PC-3 (cell line): ENCODE measurements at regions not wholly inside any gene's neighbourhood (a gene's known extent, or its start where the extent isn't known, plus 50 kb on each side); places are given as distances from the start of the nearest gene placed in this dataset.

ENCODE experiments used
- ATAC-seq: fragments of 200-7000 bp; cut with Tn5 transposase; 2 replicates; pipeline ENCODE4 v1.9.1; 2020; ENCODE audit warnings: mild to moderate bottlenecking, moderate library complexity
- BruUV-seq: library from RNA; stranded (reverse); fragments of 400-500 nt; replicated peaks from 2 replicates; lab custom pipeline; 2021; lab: Mats Ljungman, UMichigan
- CTCF ChIA-PET: fragments of 300-600 bp; sonication (Branson Sonifier 250); formaldehyde crosslinking; loops from one replicate; lab custom pipeline; 2022; ENCODE audit warnings: antibody characterized with exemption; lab: Charles Lee
- POLR2A ChIA-PET: fragments of 300-600 bp; sonication (Branson Sonifier 250); formaldehyde crosslinking; loops from one replicate; lab custom pipeline; 2022; ENCODE audit warnings: antibody characterized with exemption; ENCODE audit not compliant: unreplicated experiment; lab: Charles Lee
- DNase-seq: peaks from one replicate; pipeline ENCODE4 v3.0.0-alpha.2; 2015
- H2AFZ ChIP-seq: fragments of 300-600 bp; sonication (generic); 2 replicates; pipeline ENCODE4 v1.6.0; 2016; ENCODE audit warnings: antibody characterized with exemption, low read length
- H3F3A ChIP-seq: fragments of 300-600 bp; sonication (generic); one replicate; pipeline ENCODE4 v1.6.0; 2017; ENCODE audit warnings: antibody characterized with exemption, low read length, control low read depth, mild to moderate bottlenecking; ENCODE audit not compliant: unreplicated experiment
- H3K27ac ChIP-seq: fragments of 300-600 bp; sonication (generic); 2 replicates; pipeline ENCODE4 v1.5.1; 2016; ENCODE audit warnings: mild to moderate bottlenecking, low read length
- H3K27me3 ChIP-seq: fragments of 300-600 bp; sonication (generic); 2 replicates; pipeline ENCODE4 v1.6.1; 2016; ENCODE audit warnings: low read length, mixed read lengths
- H3K36me3 ChIP-seq: fragments of 300-600 bp; sonication (generic); 2 replicates; pipeline ENCODE4 v1.6.1; 2016; ENCODE audit warnings: low read depth, mixed run types, low read length, mixed read lengths
- H3K4me1 ChIP-seq: fragments of 300-600 bp; sonication (generic); 2 replicates; pipeline ENCODE4 v1.5.1; 2016; ENCODE audit warnings: low read length; ENCODE audit not compliant: insufficient read depth
- H3K4me2 ChIP-seq: fragments of 300-600 bp; sonication (generic); 2 replicates; pipeline ENCODE4 v1.6.0; 2016; ENCODE audit warnings: low read length
- H3K4me3 ChIP-seq: fragments of 300-600 bp; sonication (generic); 2 replicates; pipeline ENCODE4 v1.5.1; 2016; ENCODE audit warnings: mild to moderate bottlenecking, low read length, mixed read lengths
- H3K79me2 ChIP-seq: fragments of 300-600 bp; sonication (generic); 2 replicates; pipeline ENCODE4 v1.6.1; 2017; ENCODE audit warnings: low read length, mixed read lengths
- H3K9ac ChIP-seq: fragments of 300-600 bp; sonication (generic); 2 replicates; pipeline ENCODE4 v1.6.0; 2016; ENCODE audit warnings: mild to moderate bottlenecking, low read length
- H3K9me2 ChIP-seq: fragments of 300-600 bp; sonication (generic); replicated peaks from 2 replicates; pipeline ENCODE4 v1.6.1; 2016; ENCODE audit warnings: mixed run types, low read length, mixed read lengths
- H3K9me3 ChIP-seq: fragments of 300-600 bp; sonication (generic); 2 replicates; pipeline ENCODE4 v1.6.1; 2016; ENCODE audit warnings: low read length, mixed read lengths
- H4K20me1 ChIP-seq: fragments of 300-600 bp; sonication (generic); 2 replicates; pipeline ENCODE4 v1.6.1; 2016; ENCODE audit warnings: low read length, mixed read lengths
- CTCF ChIP-seq: fragments of 300-600 bp; sonication (generic); conservative IDR thresholded peaks from 2 replicates; pipeline ENCODE4 v1.5.1; 2017; ENCODE audit warnings: antibody characterized with exemption, low read depth, mild to moderate bottlenecking, low read length
- EZH2 ChIP-seq: fragments of 300-600 bp; sonication (generic); IDR thresholded peaks from one replicate; pipeline ENCODE4 v1.6.1; 2017; ENCODE audit warnings: antibody characterized with exemption, mild to moderate bottlenecking, low read length; ENCODE audit not compliant: unreplicated experiment
- EZH2phosphoT487 ChIP-seq: fragments of 300-600 bp; sonication (generic); IDR thresholded peaks from 2 replicates; pipeline ENCODE4 v1.6.1; 2018; ENCODE audit warnings: mild to moderate bottlenecking, antibody characterized with exemption, low read length, borderline replicate concordance
- intact Hi-C: fragments of 100-400 bp; cut with micrococcal nuclease; formaldehyde crosslinking; loops from 2 replicates; pipeline ENCODE4 v1.9.0; 2023

GRCh38 chr3:148147903-148148302, 549.8 kb upstream of the AGTR1 start:
- TF ChIP-seq EZH2phosphoT487 = no peak
- no peak for TF ChIP-seq EZH2
- no peak for TF ChIP-seq CTCF
- no peaks in the 10 kb centered on the region for H3K9me2 ChIP-seq
- no peak overlapping the region for H2AFZ ChIP-seq
- H3K79me2 ChIP-seq = no peaks in the 10 kb centered on the region
- H3F3A ChIP-seq = no peaks in the 10 kb centered on the region
- H3K4me2 ChIP-seq = no peak overlapping the region
- H3K9me3 ChIP-seq = no peaks in the 10 kb centered on the region
- BruUV-seq = no TSS peak
- no peak overlapping the region for H3K4me3 ChIP-seq
- no peak overlapping the region for H3K9ac ChIP-seq
- no peaks in the 10 kb centered on the region for H3K36me3 ChIP-seq
- ATAC-seq = no peak
- CTCF ChIA-PET = no interaction called here
- no peaks in the 10 kb centered on the region; the same call in 1 of the 2 replicates for H3K4me1 ChIP-seq
- no peaks in the 10 kb centered on the region for H3K27me3 ChIP-seq
- POLR2A ChIA-PET = no interaction called here
- intact Hi-C loops = no loop called here
- no peaks in the 10 kb centered on the region for H4K20me1 ChIP-seq
- no peak overlapping the region for H3K27ac ChIP-seq
- DNase-seq = no peak

- intact Hi-C loops = no loop called here
- H3K27me3 ChIP-seq = no peaks in the 10 kb centered on the region
- H3K9ac ChIP-seq = no peak overlapping the region
- no peaks in the 10 kb centered on the region for H3K9me2 ChIP-seq
- DNase-seq (no peak), ATAC-seq (no peak)
- POLR2A ChIA-PET = no interaction called here
- no peaks in the 10 kb centered on the region for H4K20me1 ChIP-seq
- H3K4me1 ChIP-seq = no peaks in the 10 kb centered on the region; the same call in 1 of the 2 replicates
- no peaks in the 10 kb centered on the region for H3K79me2 ChIP-seq
- H3K27ac ChIP-seq = no peak overlapping the region
- TF ChIP-seq EZH2phosphoT487 = no peak
- no peak for TF ChIP-seq EZH2
- TF ChIP-seq CTCF = no peak
- H3F3A ChIP-seq = no peaks in the 10 kb centered on the region
- BruUV-seq = no TSS peak
- no peaks in the 10 kb centered on the region for H3K9me3 ChIP-seq
- H2AFZ ChIP-seq = no peak overlapping the region
- CTCF ChIA-PET = no interaction called here
- no peaks in the 10 kb centered on the region for H3K36me3 ChIP-seq
- H3K4me3 ChIP-seq = no peak overlapping the region
- no peak overlapping the region for H3K4me2 ChIP-seq
Observed at GRCh38 chr3:148149556-148149955, 548.1 kb upstream of the AGTR1 start.

- no TSS peak for BruUV-seq
- peak; percentile 40 for DNase-seq
- CTCF ChIA-PET = no interaction called here
Observed at GRCh38 chr3:148150141-148150540, 547.6 kb upstream of the AGTR1 start.

More at GRCh38 chr3:148150141-148150540, 547.6 kb upstream of the AGTR1 start:
- H3K79me2 ChIP-seq = no peaks in the 10 kb centered on the region
- TF ChIP-seq EZH2phosphoT487 (no peak), EZH2 (no peak), CTCF (no peak)
- no peaks in the 10 kb centered on the region for H3K27me3 ChIP-seq
- H3K9me3 ChIP-seq = no peaks in the 10 kb centered on the region
- H3K36me3 ChIP-seq = no peaks in the 10 kb centered on the region
- no peak overlapping the region for H3K27ac ChIP-seq
- H3K9ac ChIP-seq = no peak overlapping the region
- H3K4me2 ChIP-seq = no peak overlapping the region
- no peaks in the 10 kb centered on the region for H3K9me2 ChIP-seq
- no peaks in the 10 kb centered on the region for H3F3A ChIP-seq
- intact Hi-C loops = no loop called here
- ATAC-seq = peak; percentile 18; the same call in 1 of the 2 replicates
- no peak overlapping the region for H3K4me3 ChIP-seq
- H3K4me1 ChIP-seq = no peaks in the 10 kb centered on the region; the same call in 1 of the 2 replicates
- POLR2A ChIA-PET = no interaction called here
- H4K20me1 ChIP-seq = no peaks in the 10 kb centered on the region
- H2AFZ ChIP-seq = no peak overlapping the region
